ENCODE measurements at regions not wholly inside any gene's neighbourhood (a gene's known extent, or its start where the extent isn't known, plus 50 kb on each side); places are given as distances from the start of the nearest gene placed in this dataset.

GRCh38 chr21:45352621-45353139, 52.3 kb upstream of the COL18A1 start:
- peaks cover 10% of the 10 kb centered on the region for H3K27me3 Mint-ChIP-seq
- peak overlapping the region in 1 of 3 donors; percentile 69 for H3K27ac Mint-ChIP-seq
- H3K9me3 Mint-ChIP-seq: no peaks in the 10 kb centered on the region
- H3K4me3 Mint-ChIP-seq: no peak overlapping the region
- H3K36me3 Mint-ChIP-seq: peaks cover 2% of the 10 kb centered on the region
- H3K4me1 Mint-ChIP-seq: peaks cover 0 to 5% (median 4%) of the 10 kb centered on the region in 3 donors

DNA sequence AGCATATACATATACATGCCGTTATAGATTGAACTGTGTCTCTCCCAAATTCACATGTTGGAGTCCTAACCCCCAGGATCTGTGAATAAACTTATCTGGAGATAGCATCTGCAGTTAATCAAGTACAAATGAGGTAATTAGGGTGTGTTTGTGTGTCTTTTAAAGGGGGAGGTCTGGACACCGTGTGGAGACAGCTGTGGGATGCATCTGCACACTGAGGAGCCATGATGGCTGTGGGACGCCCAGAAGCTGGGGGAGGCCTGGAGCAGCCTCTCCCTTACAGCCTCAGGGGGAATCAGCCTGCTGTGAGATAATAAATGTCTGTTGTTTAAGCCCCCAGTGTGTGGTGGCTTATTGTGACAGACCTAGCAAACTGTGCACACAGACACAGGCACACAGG, 51.8 kb upstream of the COL18A1 start:
- H3K4me1 Mint-ChIP-seq: peaks cover 0 to 5% (median 4%) of the 10 kb centered on the region in 3 donors
- H3K27me3 Mint-ChIP-seq: peaks cover 12% of the 10 kb centered on the region
- H3K27ac Mint-ChIP-seq: no peak overlapping the region
- no peak overlapping the region for H3K4me3 Mint-ChIP-seq
- no peaks in the 10 kb centered on the region for H3K9me3 Mint-ChIP-seq
- no peaks in the 10 kb centered on the region for H3K36me3 Mint-ChIP-seq

GRCh38 chr21:45354970-45355369, 50.0 kb upstream of the COL18A1 start:
- Mint-ChIP-seq H3K36me3 (no peaks in the 10 kb centered on the region), H3K27ac (no peak overlapping the region), H3K4me1 (peaks cover 0 to 5% (median 5%) of the 10 kb centered on the region in 3 donors), H3K4me3 (no peak overlapping the region), H3K27me3 (peaks cover 15% of the 10 kb centered on the region), H3K9me3 (no peaks in the 10 kb centered on the region)
